ENCODE measurements at regions not wholly inside any gene's neighbourhood (a gene's known extent, or its start where the extent isn't known, plus 50 kb on each side); places are given as distances from the start of the nearest gene placed in this dataset.

- no peaks in the 10 kb centered on the region for H3F3A ChIP-seq (ENCODE audit: low read depth)
- no peak overlapping the region for H3K27ac ChIP-seq
- H3K27me3 ChIP-seq = no peaks in the 10 kb centered on the region
- Mint-ChIP-seq H3K4me1 (peaks cover 7% of the 10 kb centered on the region), H3K27me3 (ENCODE audit: insufficient read depth, low read depth) (peaks cover 2% of the 10 kb centered on the region), H3K36me3 (no peaks in the 10 kb centered on the region), H3K9me3 (peaks cover 2% of the 10 kb centered on the region), H3K4me3 (no peak overlapping the region), H3K27ac (no peak overlapping the region)
- H3K79me2 ChIP-seq (ENCODE audit: low read depth) = no peaks in the 10 kb centered on the region
- no peaks in the 10 kb centered on the region for H4K20me1 ChIP-seq (ENCODE audit: low read depth)
- no peak overlapping the region for H2AFZ ChIP-seq (replicated peaks)
- no peak for DNase-seq (ENCODE audit: low spot score)
- H3K4me3 ChIP-seq = no peak overlapping the region
- no peak for TF ChIP-seq CTCF (IDR thresholded peaks at IDR 0.05)
- TF ChIP-seq EZH2 (IDR thresholded peaks at IDR 0.05) = no peak
- no peak for TF ChIP-seq EZH2phosphoT487 (IDR thresholded peaks at IDR 0.05)
- H3K4me1 ChIP-seq = no peaks in the 10 kb centered on the region
- no peak overlapping the region for H3K9ac ChIP-seq
- H3K36me3 ChIP-seq = no peaks in the 10 kb centered on the region
- no peak overlapping the region for H3K4me2 ChIP-seq
- no peaks in the 10 kb centered on the region for H3K9me3 ChIP-seq (ENCODE audit: low read depth)
These were observed 97.7 kb upstream of the IRF2BP2 start for GRCh38 chr1:234707641-234708040.

- Histone ChIP-seq H4K20me1 (ENCODE audit: low read depth) (no peaks in the 10 kb centered on the region), H3K9me3 (ENCODE audit: low read depth) (no peaks in the 10 kb centered on the region), H3K4me1 (no peaks in the 10 kb centered on the region), H3K9ac (no peak overlapping the region), H2AFZ (replicated peaks) (no peak overlapping the region), H3K79me2 (ENCODE audit: low read depth) (no peaks in the 10 kb centered on the region), H3K27ac (no peak overlapping the region), H3K4me3 (no peak overlapping the region), H3K4me2 (no peak overlapping the region), H3K27me3 (no peaks in the 10 kb centered on the region), H3F3A (ENCODE audit: low read depth) (no peaks in the 10 kb centered on the region), H3K36me3 (no peaks in the 10 kb centered on the region)
- no peaks in the 10 kb centered on the region for H3K36me3 Mint-ChIP-seq
- TF ChIP-seq EZH2 (IDR thresholded peaks at IDR 0.05) (no peak), EZH2phosphoT487 (IDR thresholded peaks at IDR 0.05) (no peak), CTCF (IDR thresholded peaks at IDR 0.05) (no peak)
- no peak overlapping the region for H3K27ac Mint-ChIP-seq
- H3K27me3 Mint-ChIP-seq (ENCODE audit: insufficient read depth, low read depth) = peaks cover 2% of the 10 kb centered on the region
- DNase-seq (ENCODE audit: low spot score) = no peak
- no peak overlapping the region for H3K4me3 Mint-ChIP-seq
- peaks cover 7% of the 10 kb centered on the region for H3K4me1 Mint-ChIP-seq
- H3K9me3 Mint-ChIP-seq = peaks cover 2% of the 10 kb centered on the region
These were observed 97.0 kb upstream of the IRF2BP2 start for GRCh38 chr1:234706931-234707330.

- no peaks in the 10 kb centered on the region for H3K36me3 Mint-ChIP-seq
- peaks cover 2% of the 10 kb centered on the region for H3K27me3 Mint-ChIP-seq (ENCODE audit: insufficient read depth, low read depth)
- no peaks in the 10 kb centered on the region for H3K36me3 ChIP-seq
- DNase-seq (ENCODE audit: low spot score) = no peak
- no peak overlapping the region for H3K4me3 ChIP-seq
- peaks cover 2% of the 10 kb centered on the region for H3K9me3 Mint-ChIP-seq
- H3K9me3 ChIP-seq (ENCODE audit: low read depth) = no peaks in the 10 kb centered on the region
- H3K9ac ChIP-seq = no peak overlapping the region
- no peaks in the 10 kb centered on the region for H3K27me3 ChIP-seq
- no peak for TF ChIP-seq CTCF (IDR thresholded peaks at IDR 0.05)
- no peak for TF ChIP-seq EZH2phosphoT487 (IDR thresholded peaks at IDR 0.05)
- no peak overlapping the region for H3K4me2 ChIP-seq
- no peak overlapping the region for H2AFZ ChIP-seq (replicated peaks)
- peaks cover 7% of the 10 kb centered on the region for H3K4me1 Mint-ChIP-seq
- no peak overlapping the region for H3K27ac Mint-ChIP-seq
- no peaks in the 10 kb centered on the region for H3F3A ChIP-seq (ENCODE audit: low read depth)
- H3K27ac ChIP-seq = no peak overlapping the region
- no peaks in the 10 kb centered on the region for H4K20me1 ChIP-seq (ENCODE audit: low read depth)
- H3K79me2 ChIP-seq (ENCODE audit: low read depth) = no peaks in the 10 kb centered on the region
- no peaks in the 10 kb centered on the region for H3K4me1 ChIP-seq
- H3K4me3 Mint-ChIP-seq = peak overlapping the region; percentile 4
These were observed 96.2 kb upstream of the IRF2BP2 start for GRCh38 chr1:234706199-234706598.

DNA sequence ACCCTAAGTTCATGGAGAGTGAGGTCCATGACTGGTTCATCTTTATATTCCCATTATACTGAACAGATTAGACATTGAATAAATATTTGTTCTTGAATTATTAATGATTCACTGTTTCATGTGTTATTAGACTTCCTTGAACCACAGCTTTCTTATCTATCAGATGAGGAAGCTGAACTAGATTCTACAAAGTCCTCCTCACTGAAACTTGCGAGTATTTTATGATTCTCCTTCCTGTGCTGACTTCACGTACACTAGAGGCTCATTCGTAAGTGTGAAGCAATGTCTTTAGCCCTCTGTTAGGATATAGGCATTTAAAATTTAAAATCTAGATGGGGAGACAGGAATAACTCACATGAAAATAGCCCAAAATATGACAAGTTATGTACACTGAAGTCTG, 95.6 kb upstream of the IRF2BP2 start:
- H3K4me3 Mint-ChIP-seq = no peak overlapping the region
- Histone ChIP-seq H3K4me1 (no peaks in the 10 kb centered on the region), H3K4me3 (no peak overlapping the region), H3K79me2 (ENCODE audit: low read depth) (no peaks in the 10 kb centered on the region), H3F3A (ENCODE audit: low read depth) (no peaks in the 10 kb centered on the region), H3K4me2 (no peak overlapping the region), H3K36me3 (no peaks in the 10 kb centered on the region), H4K20me1 (ENCODE audit: low read depth) (no peaks in the 10 kb centered on the region), H3K9me3 (ENCODE audit: low read depth) (no peaks in the 10 kb centered on the region), H3K9ac (no peak overlapping the region), H2AFZ (replicated peaks) (no peak overlapping the region), H3K27me3 (no peaks in the 10 kb centered on the region), H3K27ac (no peak overlapping the region)
- peaks cover 5% of the 10 kb centered on the region for H3K4me1 Mint-ChIP-seq
- no peak for DNase-seq (ENCODE audit: low spot score)
- no peak for TF ChIP-seq EZH2phosphoT487 (IDR thresholded peaks at IDR 0.05)
- no peaks in the 10 kb centered on the region for H3K36me3 Mint-ChIP-seq
- H3K9me3 Mint-ChIP-seq = peaks cover 2% of the 10 kb centered on the region
- H3K27ac Mint-ChIP-seq = no peak overlapping the region
- H3K27me3 Mint-ChIP-seq (ENCODE audit: insufficient read depth, low read depth) = peaks cover 2% of the 10 kb centered on the region

Data from neural progenitor cell (in vitro differentiated cells).